SK-N-SH (cell line): ENCODE measurements at regions not wholly inside any gene's neighbourhood (a gene's known extent, or its start where the extent isn't known, plus 50 kb on each side); places are given as distances from the start of the nearest gene placed in this dataset.
"Not testable (repeated sequence)": the region's sequence is repeated elsewhere in the genome, so short reads cannot be mapped to it uniquely, and the experiment has no call there.

Experiments used
- CTCF ChIA-PET: fragments of 300-600, 350-600 bp; formaldehyde crosslinking; extraction: SDS; loops from one replicate; lab custom pipeline; 2021; lab: Yijun Ruan, JAX
- POLR2A ChIA-PET: fragments of 350-600 bp; sonication (Branson Sonifier 250); formaldehyde crosslinking; extraction: SDS; loops from one replicate; lab custom pipeline; 2020; ENCODE audit warnings: antibody characterized with exemption, inconsistent platforms; lab: Yijun Ruan, JAX
- DNase-seq: peaks from one replicate; pipeline ENCODE4 v3.0.0; 2012
- H2AFZ ChIP-seq: fragments of 200-600 bp; sonication (generic); 2 replicates; pipeline ENCODE4 v1.8.1; 2016; ENCODE audit warnings: antibody characterized with exemption, mild to moderate bottlenecking, low read depth
- H3F3A ChIP-seq: fragments of 200-600 bp; sonication (generic); replicated peaks from 2 replicates; pipeline ENCODE3; 2016; ENCODE audit warnings: antibody characterized with exemption, mild to moderate bottlenecking; ENCODE audit not compliant: insufficient read depth
- H3K27ac ChIP-seq, 2 experiments: fragments of 200-500 bp in 1 of 2; fragments of 200-600 bp in 1 of 2; sonication (Bioruptor generic) in 1 of 2; sonication (generic), shearing (Covaris generic) in 1 of 2; 2 replicates each; pipeline versions ENCODE4 v1.5.1 to v1.6.1; 2014 to 2016; ENCODE audit warnings: low read depth in 2 of 2, inconsistent platforms in 1 of 2, low read length in 1 of 2, mild to moderate bottlenecking in 1 of 2, mixed read lengths in 1 of 2
- H3K27me3 ChIP-seq: fragments of 200-600 bp; sonication (generic), shearing (Covaris generic); 2 replicates; pipeline ENCODE4 v1.6.1; 2016; ENCODE audit warnings: mixed run types; ENCODE audit not compliant: insufficient read depth
- H3K36me3 ChIP-seq, 2 experiments: fragments of 200-500 bp in 1 of 2; fragments of 200-600 bp in 1 of 2; sonication (Bioruptor generic) in 1 of 2; sonication (generic) in 1 of 2; replicated peaks in 1 of 2; 2 replicates each; pipeline versions ENCODE3 to v1.5.1; 2014 to 2016; ENCODE audit warnings: low read length in 1 of 2, mild to moderate bottlenecking in 1 of 2; ENCODE audit not compliant: insufficient read depth in 2 of 2, control insufficient read depth in 1 of 2
- H3K4me1 ChIP-seq, 2 experiments: fragments of 200-500 bp in 1 of 2; fragments of 200-600 bp in 1 of 2; sonication (Bioruptor generic) in 1 of 2; sonication (generic), shearing (Covaris generic) in 1 of 2; 2 replicates each; pipeline versions ENCODE4 v1.5.1 to v1.6.1; 2014 to 2016; ENCODE audit warnings: low read depth in 1 of 2, low read length in 1 of 2, mixed run types in 1 of 2; ENCODE audit not compliant: insufficient read depth in 2 of 2, control insufficient read depth in 1 of 2
- H3K4me2 ChIP-seq: fragments of 200-600 bp; sonication (generic), shearing (Covaris generic); 2 replicates; pipeline ENCODE4 v1.6.1; 2017; ENCODE audit warnings: mixed run types
- H3K4me3 ChIP-seq, 2 experiments: fragments of 200-500 bp in 1 of 2; fragments of 200-600 bp in 1 of 2; sonication (Bioruptor generic) in 1 of 2; sonication (generic), shearing (Covaris generic) in 1 of 2; 2 replicates each; pipeline versions ENCODE4 v1.5.1 to v1.8.1; 2014 to 2016; ENCODE audit warnings: low read depth in 2 of 2, inconsistent platforms in 1 of 2, low read length in 1 of 2, mild to moderate bottlenecking in 1 of 2, mixed read lengths in 1 of 2, moderate library complexity in 1 of 2
- H3K79me2 ChIP-seq: fragments of 200-600 bp; sonication (generic); 2 replicates; pipeline ENCODE4 v1.8.1; 2017; ENCODE audit warnings: mild to moderate bottlenecking; ENCODE audit not compliant: insufficient read depth
- H3K9ac ChIP-seq: fragments of 200-600 bp; sonication (generic); 2 replicates; pipeline ENCODE4 v1.6.1; 2017; ENCODE audit warnings: mixed run types
- H3K9me2 ChIP-seq: fragments of 200-600 bp; sonication (generic); 2 replicates; pipeline ENCODE4 v1.6.1; 2017; ENCODE audit warnings: mixed run types
- H3K9me3 ChIP-seq: fragments of 200-600 bp; sonication (generic); 2 replicates; pipeline ENCODE4 v1.6.1; 2017; ENCODE audit warnings: mixed run types, mild to moderate bottlenecking, moderate library complexity
- H4K20me1 ChIP-seq: fragments of 200-600 bp; sonication (generic); 2 replicates; pipeline ENCODE4 v1.6.1; 2017; ENCODE audit warnings: mild to moderate bottlenecking, mixed run types; ENCODE audit not compliant: insufficient read depth
- CHD2 ChIP-seq: fragments of 150-350 bp; IDR thresholded peaks from 2 replicates; pipeline ENCODE4 v1.6.1; 2018; ENCODE audit warnings: low read length; ENCODE audit not compliant: partially characterized antibody
- ELF1 ChIP-seq: IDR thresholded peaks from 2 replicates; pipeline ENCODE4 v1.4.0; 2012
- EP300 ChIP-seq, 2 experiments: IDR thresholded peaks; 2 replicates each; pipeline versions ENCODE4 v1.4.0 to v1.6.1; 2012; ENCODE audit warnings: borderline replicate concordance in 1 of 2, low read depth in 1 of 2, low read length in 1 of 2
- EZH2phosphoT487 ChIP-seq: fragments of 200-600 bp; sonication (generic); IDR thresholded peaks from 2 replicates; pipeline ENCODE4 v1.6.1; 2017; ENCODE audit warnings: low read depth, mixed run types, mild to moderate bottlenecking, antibody characterized with exemption, moderate library complexity, borderline replicate concordance
- FOXJ3 ChIP-seq: sonication (generic); formaldehyde crosslinking; IDR thresholded peaks from 2 replicates; pipeline ENCODE4 v1.5.1; 2020; ENCODE audit warnings: mild to moderate bottlenecking, missing genetic modification reagents
- FOXM1 ChIP-seq: IDR thresholded peaks from 2 replicates; pipeline ENCODE4 v1.4.0; 2012; ENCODE audit warnings: low read depth, mild to moderate bottlenecking
- GABPA ChIP-seq: IDR thresholded peaks from 2 replicates; pipeline ENCODE4 v1.4.0; 2012; ENCODE audit warnings: low read depth, mild to moderate bottlenecking
- GATA2 ChIP-seq: sonication (generic); formaldehyde crosslinking; IDR thresholded peaks from 2 replicates; pipeline ENCODE4 v1.5.0; 2020; ENCODE audit warnings: mild to moderate bottlenecking, missing genetic modification reagents
- JUND ChIP-seq: IDR thresholded peaks from 2 replicates; pipeline ENCODE4 v1.4.0; 2012
- MEF2A ChIP-seq: IDR thresholded peaks from 2 replicates; pipeline ENCODE4 v1.4.0; 2012; ENCODE audit warnings: low read depth, borderline replicate concordance
- MXI1 ChIP-seq: IDR thresholded peaks from 2 replicates; pipeline ENCODE4 v1.6.1; 2012; ENCODE audit warnings: mild to moderate bottlenecking, low read depth, low read length, improper control_type of control experiment
- NFIC ChIP-seq: IDR thresholded peaks from 2 replicates; pipeline ENCODE4 v1.4.0; 2012; ENCODE audit warnings: borderline replicate concordance
- NRF1 ChIP-seq: IDR thresholded peaks from 2 replicates; pipeline ENCODE4 v1.6.1; 2012; ENCODE audit warnings: low read depth, mild to moderate bottlenecking, low read length
- POLR2AphosphoS5 ChIP-seq: IDR thresholded peaks from 2 replicates; pipeline ENCODE4 v1.6.1; 2012; ENCODE audit warnings: low read depth, low read length
- RAD21 ChIP-seq: IDR thresholded peaks from 2 replicates; pipeline ENCODE4 v1.6.1; 2012; ENCODE audit warnings: mild to moderate bottlenecking, low read length
- RCOR1 ChIP-seq: fragments of 150-350 bp; IDR thresholded peaks from 2 replicates; pipeline ENCODE4 v1.6.1; 2017; ENCODE audit warnings: antibody characterized with exemption, low read length
- RXRA ChIP-seq: IDR thresholded peaks from 2 replicates; pipeline ENCODE4 v1.4.0; 2012; ENCODE audit warnings: low read depth, mild to moderate bottlenecking, borderline replicate concordance
- SIN3A ChIP-seq: IDR thresholded peaks from 2 replicates; pipeline ENCODE4 v1.6.1; 2012; ENCODE audit warnings: low read depth, mild to moderate bottlenecking, low read length, moderate library complexity, borderline replicate concordance
- SMC3 ChIP-seq: IDR thresholded peaks from 2 replicates; pipeline ENCODE4 v1.6.1; 2012; ENCODE audit warnings: low read depth, low read length, improper control_type of control experiment
- TAF1 ChIP-seq: IDR thresholded peaks from 2 replicates; pipeline ENCODE4 v1.6.1; 2012; ENCODE audit warnings: low read depth, mild to moderate bottlenecking, low read length, moderate library complexity, borderline replicate concordance
- WGBS: methylation state at CpG from one replicate; pipeline ENCODE4 v1.1.6; 2017; ENCODE audit warnings: low lambda C conversion rate; 5-methylcytosine and 5-hydroxymethylcytosine counted together
- TF ChIP-seq, protein P1 (sequence below): IDR thresholded peaks from 2 replicates; pipeline ENCODE4 v1.4.0; 2012; ENCODE audit warnings: low read depth, borderline replicate concordance

DNA sequence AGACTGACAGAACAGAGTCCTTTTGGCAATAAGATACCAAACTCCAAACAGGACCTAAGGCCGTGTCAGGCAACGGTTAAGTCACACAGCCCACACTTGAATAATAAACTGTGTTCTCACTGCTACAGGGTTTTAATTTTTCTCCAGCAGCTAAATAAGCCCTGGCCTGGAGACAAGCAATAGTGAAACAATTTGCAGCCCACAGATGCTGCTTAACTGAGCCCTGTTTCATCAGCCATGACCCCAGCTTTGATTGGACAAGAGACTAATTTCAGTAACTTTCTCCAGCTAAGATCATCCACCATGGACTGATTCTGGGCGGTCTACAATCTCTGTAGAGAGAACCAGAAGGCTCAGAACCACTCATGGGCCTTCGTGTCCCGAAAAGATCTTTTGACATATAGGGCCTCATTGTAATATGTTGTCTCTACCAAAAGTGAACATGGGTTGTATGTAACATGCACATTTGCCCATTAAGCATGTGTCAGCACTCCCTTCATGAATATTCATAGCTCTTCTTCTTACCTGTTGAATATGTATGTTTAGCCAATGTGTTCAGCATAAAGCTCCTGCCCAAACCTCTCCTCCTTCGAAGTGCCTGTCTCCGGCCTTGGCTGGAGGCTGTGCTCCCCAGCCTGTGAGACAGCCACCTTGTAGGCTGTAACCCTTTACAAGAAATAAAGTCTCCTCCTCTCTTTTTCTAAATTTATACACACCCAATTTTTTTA, 223.1 kb upstream of the AKR1E2 start:
- H2AFZ ChIP-seq, result no peak overlapping the region
- no peak for TF ChIP-seq MEF2A
- TF ChIP-seq FOXJ3, result no peak
- TF ChIP-seq CHD2, result no peak

GRCh38 chr10:4599471-4599870, 226.5 kb upstream of the AKR1E2 start:
- no peaks in the 10 kb centered on the region; the same call in 1 of the 2 replicates for H3K9me2 ChIP-seq
- no peak for DNase-seq
- H2AFZ ChIP-seq, result no peak overlapping the region
- ChIA-PET POLR2A (no interaction called here), CTCF (no interaction called here)
- H3K27me3 ChIP-seq, result no peaks in the 10 kb centered on the region
- H3K79me2 ChIP-seq, result no peaks in the 10 kb centered on the region
- H3K4me3 ChIP-seq, result no peak overlapping the region
- H3K36me3 ChIP-seq, result no peaks in the 10 kb centered on the region
- no peaks in the 10 kb centered on the region for H4K20me1 ChIP-seq
- H3K4me1 ChIP-seq, result peaks cover 0 to 5% of the 10 kb centered on the region in 2 experiments; a peak in 1 of 4 replicates
- no peak overlapping the region for H3K27ac ChIP-seq
- WGBS, result 93% methylated on average over 2 of the region's 2 CpGs
- H3K9me3 ChIP-seq, result peaks cover 6% of the 10 kb centered on the region; the same call in 1 of the 2 replicates
- H3K4me2 ChIP-seq, result no peak overlapping the region
- TF ChIP-seq GATA2 (CRISPR knock-in tag) (no peak), NRF1 (no peak), RXRA (no peak), SMC3 (no peak), EP300 (IDR thresholded peaks at IDR 0.05; ENCODE audit: borderline replicate concordance in 1 of 2, low read depth in 1 of 2, low read length in 1 of 2) (no peak), JUND (no peak), GABPA (no peak), POLR2AphosphoS5 (no peak), CHD2 (no peak), SIN3A (no peak), TAF1 (no peak), RCOR1 (no peak), RAD21 (no peak), NFIC (no peak), ELF1 (no peak), MXI1 (no peak), EZH2phosphoT487 (no peak), FOXM1 (no peak)
- TF ChIP-seq, protein P1, sequence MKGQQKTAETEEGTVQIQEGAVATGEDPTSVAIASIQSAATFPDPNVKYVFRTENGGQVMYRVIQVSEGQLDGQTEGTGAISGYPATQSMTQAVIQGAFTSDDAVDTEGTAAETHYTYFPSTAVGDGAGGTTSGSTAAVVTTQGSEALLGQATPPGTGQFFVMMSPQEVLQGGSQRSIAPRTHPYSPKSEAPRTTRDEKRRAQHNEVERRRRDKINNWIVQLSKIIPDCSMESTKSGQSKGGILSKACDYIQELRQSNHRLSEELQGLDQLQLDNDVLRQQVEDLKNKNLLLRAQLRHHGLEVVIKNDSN, result no peak
- H3K9ac ChIP-seq, result no peak overlapping the region
- no peaks in the 10 kb centered on the region for H3F3A ChIP-seq

More for the DNA sequence above, 223.1 kb upstream of the AKR1E2 start:
- H3K79me2 ChIP-seq, result no peaks in the 10 kb centered on the region
- no peaks in the 10 kb centered on the region for H3K36me3 ChIP-seq
- no peaks in the 10 kb centered on the region for H3K27me3 ChIP-seq
- no peak for DNase-seq
- H3K9ac ChIP-seq, result no peak overlapping the region
- H4K20me1 ChIP-seq, result no peaks in the 10 kb centered on the region
- H3K9me3 ChIP-seq, result peaks cover 6% of the 10 kb centered on the region; the same call in 1 of the 2 replicates
- H3K27ac ChIP-seq, result no peak overlapping the region
- 97% methylated on average over 5 of the region's 7 CpGs for WGBS
- no peaks in the 10 kb centered on the region for H3F3A ChIP-seq
- no peak overlapping the region for H3K4me2 ChIP-seq
- no peak overlapping the region for H3K4me3 ChIP-seq
- CTCF ChIA-PET, result interaction anchor here (0.6 kb wide), 1 partner anchor 561 kb away, joined by 4 read pairs; no protein-coding TSS in a partner anchor
- H3K9me2 ChIP-seq, result no peaks in the 10 kb centered on the region; the same call in 1 of the 2 replicates
- no peaks in the 10 kb centered on the region for H3K4me1 ChIP-seq
- POLR2A ChIA-PET, result no interaction called here

GRCh38 chr10:4597898-4598297, 228.1 kb upstream of the AKR1E2 start:
- H3K9me2 ChIP-seq, H3K27me3 ChIP-seq, H3K4me3 ChIP-seq, POLR2A ChIA-PET, H3K36me3 ChIP-seq, H3K79me2 ChIP-seq, H3K9me3 ChIP-seq, CTCF ChIA-PET, H3K9ac ChIP-seq, H2AFZ ChIP-seq, H4K20me1 ChIP-seq, H3F3A ChIP-seq, H3K4me1 ChIP-seq, H3K4me2 ChIP-seq, H3K27ac ChIP-seq, DNase-seq: not testable (repeated sequence)
- WGBS, result 92% methylated on average over 1 of the region's 2 CpGs
